DMS153 (cell line): ENCODE measurements at regions not wholly inside any gene's neighbourhood (a gene's known extent, or its start where the extent isn't known, plus 50 kb on each side); places are given as distances from the start of the nearest gene placed in this dataset.

Source experiments
- DNase-seq: peaks from one replicate; lab custom pipeline; 2025; lab: John Stamatoyannopoulos, UW

GRCh38 chr5:159855476-159856191, 60.6 kb upstream of the ADRA1B start:
- DNase-seq = no peak

DNA sequence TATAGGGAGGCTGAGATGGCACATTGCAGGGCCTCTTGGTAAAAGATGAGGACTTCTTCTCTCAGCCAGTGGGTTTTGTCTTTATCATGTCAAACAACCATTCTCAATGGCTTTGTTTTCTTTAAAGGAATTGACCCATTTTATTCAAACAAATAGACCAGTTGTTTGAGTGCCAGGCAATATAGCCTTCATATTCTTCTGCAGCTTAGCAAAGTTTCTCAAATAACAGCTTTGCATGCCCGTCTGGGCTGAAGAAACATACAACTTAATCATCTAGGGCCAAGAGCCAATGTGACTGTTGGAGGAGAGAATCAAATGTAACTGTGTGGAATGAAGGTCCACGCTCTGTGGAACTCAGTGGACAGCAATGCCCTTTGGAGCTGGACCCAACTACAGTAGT, 57.4 kb upstream of the ADRA1B start:
- DNase-seq = no peak

DNA sequence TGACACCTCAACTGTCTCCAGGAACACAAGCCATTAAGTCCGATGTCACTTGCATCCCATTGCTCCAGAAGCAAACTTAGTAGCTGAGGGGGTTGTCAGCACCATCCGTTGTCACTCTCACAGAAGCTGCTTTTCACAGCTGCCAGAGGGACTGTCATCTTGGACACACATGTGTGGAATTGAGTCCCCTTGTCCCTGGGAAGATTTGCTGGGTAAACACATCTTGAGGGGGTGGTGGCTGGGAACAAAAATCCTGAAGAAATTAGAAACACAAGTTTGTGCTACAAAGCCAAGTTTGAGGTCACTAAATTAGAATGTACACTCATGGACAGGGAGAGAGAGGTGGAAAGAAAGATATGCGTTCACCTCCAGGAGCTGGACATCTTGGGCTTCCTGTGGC, 55.2 kb upstream of the ADRA1B start:
- no peak for DNase-seq

DNA sequence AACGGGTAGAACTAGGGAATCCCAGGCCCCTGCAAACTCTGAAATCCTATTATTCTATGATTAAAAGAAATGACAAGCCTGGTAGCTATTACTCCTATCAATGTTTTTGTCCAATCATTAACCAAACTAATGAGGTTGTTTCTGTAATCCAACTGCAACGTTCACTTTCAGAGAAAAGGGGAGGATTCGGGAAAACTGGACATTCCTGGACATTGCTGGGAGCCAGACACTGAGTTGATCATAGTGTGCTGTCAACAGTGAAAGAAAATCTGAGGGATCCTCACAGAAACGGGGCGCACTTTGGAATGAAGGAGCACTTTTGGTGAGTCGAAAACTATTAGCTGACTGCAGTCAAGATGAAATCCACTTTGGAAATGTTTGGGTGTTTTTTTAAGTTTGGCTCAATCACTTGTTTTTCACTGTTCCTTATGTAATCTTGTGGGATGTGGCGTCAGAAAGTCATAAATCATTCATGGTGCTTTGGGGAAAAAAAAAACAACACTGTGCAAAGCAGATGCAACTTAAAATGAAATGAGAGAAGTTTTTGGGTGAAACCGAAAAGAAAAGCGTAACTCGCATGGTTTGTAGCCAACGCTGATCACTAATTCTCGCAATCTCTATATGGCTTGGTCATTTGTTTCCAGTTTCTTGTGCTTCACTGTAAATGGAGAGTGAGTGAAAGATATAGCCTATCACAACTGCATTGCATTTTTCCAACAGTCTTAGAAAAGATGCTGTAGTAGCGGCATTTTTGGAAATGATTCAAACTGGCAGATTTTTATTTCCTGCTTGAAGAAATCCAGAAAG, 51.2 kb upstream of the ADRA1B start:
- no peak for DNase-seq

DNA sequence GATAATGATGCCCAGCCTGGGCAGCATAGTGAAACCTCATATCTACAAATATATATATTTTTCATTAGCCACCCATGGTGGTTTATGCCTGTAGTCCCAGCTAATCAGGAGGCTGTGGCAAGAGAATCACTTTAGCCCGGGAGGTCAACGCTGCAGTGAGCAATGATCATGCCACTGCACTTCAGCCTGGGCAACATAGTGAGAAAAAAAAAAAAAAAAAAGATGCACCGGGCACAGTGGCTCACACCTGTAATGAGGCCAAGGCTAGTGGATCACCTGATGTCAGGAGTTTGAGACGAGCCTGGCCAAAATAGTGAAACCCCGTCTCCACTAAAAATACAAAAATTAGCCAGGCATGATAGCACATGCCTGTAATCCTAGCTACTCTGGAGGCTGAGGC, 50.2 kb upstream of the ADRA1B start:
- no peak for DNase-seq
